ENCODE measurements at regions not wholly inside any gene's neighbourhood (a gene's known extent, or its start where the extent isn't known, plus 50 kb on each side); places are given as distances from the start of the nearest gene placed in this dataset.

GRCh38 chr7:25829663-25830062 lies 322.3 kb upstream of the NFE2L3 start:
- ChIA-PET POLR2A (no interaction called here), CTCF (no interaction called here)
- no peaks in the 10 kb centered on the region for H3K79me2 ChIP-seq (ENCODE audit: control insufficient read depth, insufficient read depth, low read length)
- dilution Hi-C loops (cut with MboI; ENCODE audit: extremely low pct_ligation_motif_present, low sequenced_read_pairs) = no loop called here
- DNase-seq (ENCODE audit: low read depth, low spot score) = no peak
- H3K4me2 ChIP-seq (ENCODE audit: insufficient read depth, low read length) = no peak overlapping the region
- no peaks in the 10 kb centered on the region for H4K20me1 ChIP-seq (replicated peaks; ENCODE audit: control insufficient read depth, extremely low read depth, insufficient read depth, low read length)
- no peak overlapping the region for H3K4me3 ChIP-seq (replicated peaks in 1 of 3; ENCODE audit: insufficient read depth in 1 of 3, low read depth in 1 of 3, low read length in 3 of 3)
- no peak overlapping the region for H3K9ac ChIP-seq (replicated peaks; ENCODE audit: extremely low read depth, insufficient read depth, low read length)
- TF ChIP-seq POLR2A (IDR thresholded peaks at IDR 0.05; ENCODE audit: low read depth, low read length) (no peak), EZH2 (IDR thresholded peaks at IDR 0.05; ENCODE audit: borderline replicate concordance, low read depth, low read length, severe bottlenecking) (no peak), POLR2AphosphoS5 (IDR thresholded peaks at IDR 0.05; ENCODE audit: insufficient read depth, low read depth, low read length) (no peak), MAX (IDR thresholded peaks at IDR 0.05; ENCODE audit: insufficient read depth, insufficient read length) (no peak), FOS (IDR thresholded peaks at IDR 0.05; ENCODE audit: borderline replicate concordance, insufficient read depth, low read length) (no peak), GATA2 (IDR thresholded peaks at IDR 0.05; ENCODE audit: insufficient read depth, insufficient read length, low read depth, low read length) (no peak), CTCF (IDR thresholded peaks at IDR 0.05; ENCODE audit: extremely low read depth in 1 of 2, insufficient read depth in 1 of 2, low read depth in 1 of 2, low read length in 2 of 2) (no peak), MYC (IDR thresholded peaks at IDR 0.05; ENCODE audit: low read depth, low read length) (no peak), JUN (IDR thresholded peaks at IDR 0.05; ENCODE audit: borderline replicate concordance, insufficient read depth, insufficient read length, low read depth) (no peak)
- no peaks in the 10 kb centered on the region for H3K9me1 ChIP-seq (replicated peaks; ENCODE audit: control insufficient read depth, extremely low read depth, insufficient read depth, low read length)
- peaks cover 5% of the 10 kb centered on the region for H3K4me1 ChIP-seq (ENCODE audit: control insufficient read depth, extremely low read depth, insufficient read depth, low read length)
- no peak for FAIRE-seq
- H3K27ac ChIP-seq (ENCODE audit: insufficient read depth, low read depth, low read length) = no peak overlapping the region
- H3K27me3 ChIP-seq (ENCODE audit: control insufficient read depth in 2 of 2, insufficient read depth in 2 of 2, low read length in 2 of 2) = peaks cover 0 to 2% of the 10 kb centered on the region in 2 experiments
- BruUV-seq (replicated peaks) = no TSS peak
- H2AFZ ChIP-seq (ENCODE audit: low read depth, low read length) = no peak overlapping the region
- H3K36me3 ChIP-seq (ENCODE audit: control insufficient read depth in 2 of 2, extremely low read depth in 1 of 2, insufficient read depth in 2 of 2, low read length in 2 of 2) = no peaks in the 10 kb centered on the region
- H3K9me3 ChIP-seq (replicated peaks; ENCODE audit: control insufficient read depth, insufficient read depth, low read length) = no peaks in the 10 kb centered on the region
- intact Hi-C loops (cut with micrococcal nuclease) = no loop called here
